ENCODE measurements at regions not wholly inside any gene's neighbourhood (a gene's known extent, or its start where the extent isn't known, plus 50 kb on each side); places are given as distances from the start of the nearest gene placed in this dataset.

DNA sequence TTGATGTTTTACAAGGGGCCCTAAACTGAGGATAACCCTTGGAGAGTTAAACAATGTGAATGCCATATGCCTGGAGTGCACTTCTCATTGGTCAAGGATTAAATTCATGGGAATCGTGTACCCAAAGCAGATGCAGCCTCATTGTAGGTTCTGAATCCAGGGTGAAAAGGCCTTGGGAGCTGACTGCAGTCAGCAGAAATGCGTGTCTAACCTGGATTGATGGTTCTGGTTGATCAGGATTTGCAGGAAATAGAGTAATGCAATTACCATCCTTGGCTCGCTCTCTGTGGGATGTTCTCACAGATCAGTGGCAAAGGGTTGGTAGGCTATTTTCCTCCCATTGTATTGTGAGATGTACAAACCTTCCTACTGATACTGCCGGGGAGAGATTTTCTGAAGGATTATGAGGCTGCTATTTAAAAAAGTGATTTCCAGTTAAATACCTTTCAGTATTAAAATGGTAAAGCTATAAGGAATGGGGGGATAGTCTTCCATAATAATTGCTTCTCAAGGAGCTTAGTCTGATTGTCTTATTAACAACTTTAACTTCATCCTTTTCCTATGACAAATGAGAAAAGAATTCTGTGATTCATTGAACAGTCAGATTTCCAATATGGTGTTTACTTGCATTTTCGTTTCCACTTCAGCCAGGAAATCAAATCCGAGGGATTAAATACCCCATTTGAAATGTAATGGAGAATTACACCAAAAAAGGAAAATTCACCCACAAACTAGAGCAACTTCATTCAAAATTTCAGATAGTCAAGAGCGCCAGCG lies 1028.1 kb upstream of the EEF2KMT start (continued):
- no peak for TF ChIP-seq ZNF703 (CRISPR knock-in tag; IDR thresholded peaks at IDR 0.05; ENCODE audit: borderline replicate concordance)

GRCh38 chr16:6124136-6124535 lies 1026.5 kb upstream of the EEF2KMT start:
- FAIRE-seq = no peak
- no peaks in the 10 kb centered on the region for H4K20me1 ChIP-seq (ENCODE audit: insufficient read depth, low read length)
- no peak overlapping the region for H3K27ac ChIP-seq (ENCODE audit: extremely low read length, insufficient read depth, low read length)
- DNase-seq (ENCODE audit: low spot score) = no peak
- ChIA-PET CTCF (ENCODE audit: low intra/inter-chr PET ratio, low total read pairs) (no interaction called here), POLR2A (no interaction called here)
- 11% methylated on average over 1 of the region's 1 CpG for WGBS (ENCODE audit: low lambda C conversion rate)
- ATAC-seq = no peak
- H2AFZ ChIP-seq (ENCODE audit: low read length) = no peak overlapping the region
- BruUV-seq (replicated peaks) = no TSS peak
- no peaks in the 10 kb centered on the region for H3K4me1 ChIP-seq (ENCODE audit: insufficient read depth, low read length)
- TF ChIP-seq ZNF776 (CRISPR knock-in tag; IDR thresholded peaks at IDR 0.05) = no peak
- in situ Hi-C loops (cut with HindIII; ENCODE audit: extremely low pct_ligation_motif_present, low pct_unique_long_range_greater_than_20kb) (no loop called here), intact Hi-C loops (cut with micrococcal nuclease; ENCODE audit: unreplicated experiment) (no loop called here)
- no peak overlapping the region for H3K9ac ChIP-seq (ENCODE audit: insufficient read depth, low read depth, low read length)
- H3K9me3 ChIP-seq (ENCODE audit: low read length) = 0 out of 2 replicates have a peak, but pooled peaks cover 3% of the 10 kb centered on the region
- H3K36me3 ChIP-seq (replicated peaks in 1 of 2; ENCODE audit: control insufficient read depth in 1 of 2, insufficient read depth in 2 of 2, low read length in 2 of 2) = no peaks in the 10 kb centered on the region
- no peak overlapping the region for H3K4me3 ChIP-seq (replicated peaks in 1 of 3; ENCODE audit: insufficient read depth in 1 of 3, low read depth in 2 of 3, low read length in 3 of 3)
- H3K79me2 ChIP-seq (ENCODE audit: insufficient read depth, low read length) = no peaks in the 10 kb centered on the region
- H3K27me3 ChIP-seq (ENCODE audit: control insufficient read depth in 1 of 2, insufficient read depth in 2 of 2, low read length in 2 of 2) = no peaks in the 10 kb centered on the region; a peak in 1 of 5 replicates
- no peak overlapping the region for H3K4me2 ChIP-seq (ENCODE audit: low read depth, low read length)

DNA sequence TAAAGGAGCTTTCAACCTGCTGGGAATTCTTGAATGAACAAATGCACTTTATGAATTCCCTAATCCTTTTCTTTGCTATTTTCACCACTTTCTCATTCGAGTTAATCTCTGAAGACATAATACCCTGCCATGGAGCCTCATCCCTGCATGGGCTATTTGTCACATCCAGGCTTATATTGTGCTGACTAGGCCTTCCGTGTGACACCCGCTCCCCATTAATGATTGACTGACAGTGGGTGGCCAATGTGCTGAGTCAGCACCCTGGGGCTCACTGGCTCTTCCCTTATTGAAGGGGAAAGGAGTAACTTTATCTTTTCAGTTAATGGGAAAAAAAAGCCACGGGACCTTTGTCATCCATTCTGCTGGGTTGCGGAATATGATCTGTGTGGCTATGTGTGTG lies 1024.8 kb upstream of the EEF2KMT start:
- no peak overlapping the region for H3K9ac ChIP-seq (ENCODE audit: insufficient read depth, low read depth, low read length)
- intact Hi-C loops (cut with micrococcal nuclease; ENCODE audit: unreplicated experiment) (no loop called here), in situ Hi-C loops (cut with HindIII; ENCODE audit: extremely low pct_ligation_motif_present, low pct_unique_long_range_greater_than_20kb) (no loop called here)
- WGBS (ENCODE audit: low lambda C conversion rate) = 12% methylated on average over 5 of the region's 5 CpGs
- no peak for FAIRE-seq
- POLR2A ChIA-PET = no interaction called here
- no peak overlapping the region for H2AFZ ChIP-seq (ENCODE audit: low read length)
- H3K36me3 ChIP-seq (replicated peaks in 1 of 2; ENCODE audit: control insufficient read depth in 1 of 2, insufficient read depth in 2 of 2, low read length in 2 of 2) = no peaks in the 10 kb centered on the region
- H3K79me2 ChIP-seq (ENCODE audit: insufficient read depth, low read length) = no peaks in the 10 kb centered on the region
- TF ChIP-seq MAFK (conservative IDR thresholded peaks at IDR 0.05 in 1 of 2, IDR thresholded peaks at IDR 0.05 in 1 of 2; ENCODE audit: low read length in 2 of 2) (peak; percentile 99 to 100), MAFG (CRISPR knock-in tag; IDR thresholded peaks at IDR 0.05) (0 out of 2 replicates have a peak, but pooled peaks have one; percentile 49), ZNF17 (CRISPR knock-in tag; IDR thresholded peaks at IDR 0.05) (no peak), MIXL1 (CRISPR knock-in tag; IDR thresholded peaks at IDR 0.05) (no peak), MAFF (IDR thresholded peaks at IDR 0.05; ENCODE audit: low read depth, low read length) (peak; percentile 100), ZNF629 (CRISPR knock-in tag; conservative IDR thresholded peaks at IDR 0.05) (no peak)
- TF ChIP-seq, protein P1, sequence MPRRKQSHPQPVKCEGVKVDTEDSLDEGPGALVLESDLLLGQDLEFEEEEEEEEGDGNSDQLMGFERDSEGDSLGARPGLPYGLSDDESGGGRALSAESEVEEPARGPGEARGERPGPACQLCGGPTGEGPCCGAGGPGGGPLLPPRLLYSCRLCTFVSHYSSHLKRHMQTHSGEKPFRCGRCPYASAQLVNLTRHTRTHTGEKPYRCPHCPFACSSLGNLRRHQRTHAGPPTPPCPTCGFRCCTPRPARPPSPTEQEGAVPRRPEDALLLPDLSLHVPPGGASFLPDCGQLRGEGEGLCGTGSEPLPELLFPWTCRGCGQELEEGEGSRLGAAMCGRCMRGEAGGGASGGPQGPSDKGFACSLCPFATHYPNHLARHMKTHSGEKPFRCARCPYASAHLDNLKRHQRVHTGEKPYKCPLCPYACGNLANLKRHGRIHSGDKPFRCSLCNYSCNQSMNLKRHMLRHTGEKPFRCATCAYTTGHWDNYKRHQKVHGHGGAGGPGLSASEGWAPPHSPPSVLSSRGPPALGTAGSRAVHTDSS (CRISPR knock-in tag; conservative IDR thresholded peaks at IDR 0.05) = no peak
- no peaks in the 10 kb centered on the region; a peak in 1 of 5 replicates for H3K27me3 ChIP-seq (ENCODE audit: control insufficient read depth in 1 of 2, insufficient read depth in 2 of 2, low read length in 2 of 2)
- ATAC-seq = no peak
- H3K4me1 ChIP-seq (ENCODE audit: insufficient read depth, low read length) = no peaks in the 10 kb centered on the region
- 0 out of 2 replicates have a peak, but pooled peaks cover 3% of the 10 kb centered on the region for H3K9me3 ChIP-seq (ENCODE audit: low read length)
- H3K27ac ChIP-seq (ENCODE audit: extremely low read length, insufficient read depth, low read length) = no peak overlapping the region
- BruUV-seq (replicated peaks) = no TSS peak
- no peak overlapping the region for H3K4me2 ChIP-seq (ENCODE audit: low read depth, low read length)
- H3K4me3 ChIP-seq (replicated peaks in 1 of 3; ENCODE audit: insufficient read depth in 1 of 3, low read depth in 2 of 3, low read length in 3 of 3) = no peak overlapping the region
- no peaks in the 10 kb centered on the region for H4K20me1 ChIP-seq (ENCODE audit: insufficient read depth, low read length)
- no peak for DNase-seq (ENCODE audit: low spot score)
- CTCF ChIA-PET (ENCODE audit: low intra/inter-chr PET ratio, low total read pairs) = no interaction called here

Data from HepG2 (cell line).